Loucy (cell line): ENCODE measurements at regions not wholly inside any gene's neighbourhood (a gene's known extent, or its start where the extent isn't known, plus 50 kb on each side); places are given as distances from the start of the nearest gene placed in this dataset.

ENCODE experiments used
- H2AFZ ChIP-seq: fragments of 200-600 bp; sonication (generic); 2 replicates; pipeline ENCODE4 v1.6.0; 2016; ENCODE audit warnings: antibody characterized with exemption, mild to moderate bottlenecking, low read length, moderate library complexity
- H3F3A ChIP-seq: fragments of 200-600 bp; 2 replicates; pipeline ENCODE4 v1.6.0; 2016; ENCODE audit warnings: antibody characterized with exemption, low read depth, mild to moderate bottlenecking
- H3K27me3 ChIP-seq: fragments of 200-600 bp; sonication (generic); 2 replicates; pipeline ENCODE4 v1.6.1; 2014; ENCODE audit warnings: low read length, mild to moderate bottlenecking; ENCODE audit not compliant: insufficient read depth, poor library complexity, severe bottlenecking
- H3K36me3 ChIP-seq: fragments of 200-600 bp; sonication (generic); 2 replicates; pipeline ENCODE4 v1.6.1; 2016; ENCODE audit warnings: low read length; ENCODE audit not compliant: insufficient read depth
- H3K4me1 ChIP-seq: fragments of 200-600 bp; sonication (generic); 2 replicates; pipeline ENCODE4 v1.5.1; 2014; ENCODE audit warnings: low read length, mild to moderate bottlenecking; ENCODE audit not compliant: insufficient read depth, poor library complexity, severe bottlenecking
- H3K4me2 ChIP-seq: fragments of 200-600 bp; sonication (generic); 2 replicates; pipeline ENCODE4 v1.6.0; 2014; ENCODE audit warnings: antibody characterized with exemption, low read length, low read depth, mild to moderate bottlenecking; ENCODE audit not compliant: poor library complexity, severe bottlenecking
- H3K4me3 ChIP-seq: fragments of 200-600 bp; sonication (generic); 2 replicates; pipeline ENCODE4 v1.5.1; 2014; ENCODE audit warnings: low read length, mild to moderate bottlenecking, mixed read lengths; ENCODE audit not compliant: poor library complexity, severe bottlenecking
- H3K79me2 ChIP-seq: fragments of 200-600 bp; sonication (generic); 2 replicates; pipeline ENCODE4 v1.6.1; 2014; ENCODE audit warnings: low read length; ENCODE audit not compliant: insufficient read depth
- H3K9ac ChIP-seq: fragments of 200-600 bp; sonication (generic); 2 replicates; pipeline ENCODE4 v1.6.0; 2014; ENCODE audit warnings: mild to moderate bottlenecking, low read depth, low read length, moderate library complexity; ENCODE audit not compliant: poor library complexity, severe bottlenecking
- H3K9me2 ChIP-seq: fragments of 200-600 bp; sonication (generic); replicated peaks from 2 replicates; pipeline ENCODE4 v1.6.1; 2016; ENCODE audit warnings: low read depth, low read length, mixed read lengths
- H3K9me3 ChIP-seq: fragments of 200-600 bp; sonication (generic); 2 replicates; pipeline ENCODE4 v1.6.1; 2014; ENCODE audit warnings: mild to moderate bottlenecking, antibody characterized with exemption, low read length, low read depth; ENCODE audit not compliant: insufficient read depth
- H4K20me1 ChIP-seq: fragments of 200-600 bp; sonication (generic); 2 replicates; pipeline ENCODE4 v1.6.0; 2014; ENCODE audit warnings: antibody characterized with exemption, low read length, mild to moderate bottlenecking; ENCODE audit not compliant: insufficient read depth, poor library complexity, severe bottlenecking
- EZH2phosphoT487 ChIP-seq: fragments of 200-600 bp; IDR thresholded peaks from 2 replicates; pipeline ENCODE4 v1.6.1; 2018; ENCODE audit warnings: antibody characterized with exemption, mild to moderate bottlenecking, moderate library complexity, borderline replicate concordance
- TF ChIP-seq, protein P1 (sequence below): fragments of 200-600 bp; sonication (generic); conservative IDR thresholded peaks from 2 replicates; pipeline ENCODE4 v1.5.1; 2014; ENCODE audit warnings: mild to moderate bottlenecking, antibody characterized with exemption, low read length

DNA sequence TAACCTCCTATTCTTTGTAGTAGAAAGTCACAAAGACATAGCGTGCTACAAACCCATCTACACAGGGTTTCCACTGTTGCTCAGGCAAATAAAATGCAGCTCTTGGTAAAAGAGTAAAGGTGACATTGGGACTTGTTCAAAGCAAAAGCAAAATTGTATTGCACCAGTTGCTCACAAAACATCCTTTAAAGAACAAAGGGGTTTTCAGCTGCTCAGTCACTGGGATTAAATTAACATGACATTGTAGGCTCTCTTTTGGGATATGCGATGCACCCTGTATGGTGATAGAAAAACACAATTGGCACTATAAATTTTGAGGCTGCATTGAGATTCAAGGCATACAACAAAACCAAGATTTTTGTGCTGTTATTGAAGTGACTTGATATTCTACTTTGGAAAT lies 447.3 kb upstream of the CNTN3 start:
- no peaks in the 10 kb centered on the region for H3K27me3 ChIP-seq
- H3K9me3 ChIP-seq: no peaks in the 10 kb centered on the region
- no peaks in the 10 kb centered on the region for H3K4me1 ChIP-seq
- H3K36me3 ChIP-seq: no peaks in the 10 kb centered on the region
- no peaks in the 10 kb centered on the region for H3K79me2 ChIP-seq
- no peaks in the 10 kb centered on the region for H4K20me1 ChIP-seq
- TF ChIP-seq, protein P1, sequence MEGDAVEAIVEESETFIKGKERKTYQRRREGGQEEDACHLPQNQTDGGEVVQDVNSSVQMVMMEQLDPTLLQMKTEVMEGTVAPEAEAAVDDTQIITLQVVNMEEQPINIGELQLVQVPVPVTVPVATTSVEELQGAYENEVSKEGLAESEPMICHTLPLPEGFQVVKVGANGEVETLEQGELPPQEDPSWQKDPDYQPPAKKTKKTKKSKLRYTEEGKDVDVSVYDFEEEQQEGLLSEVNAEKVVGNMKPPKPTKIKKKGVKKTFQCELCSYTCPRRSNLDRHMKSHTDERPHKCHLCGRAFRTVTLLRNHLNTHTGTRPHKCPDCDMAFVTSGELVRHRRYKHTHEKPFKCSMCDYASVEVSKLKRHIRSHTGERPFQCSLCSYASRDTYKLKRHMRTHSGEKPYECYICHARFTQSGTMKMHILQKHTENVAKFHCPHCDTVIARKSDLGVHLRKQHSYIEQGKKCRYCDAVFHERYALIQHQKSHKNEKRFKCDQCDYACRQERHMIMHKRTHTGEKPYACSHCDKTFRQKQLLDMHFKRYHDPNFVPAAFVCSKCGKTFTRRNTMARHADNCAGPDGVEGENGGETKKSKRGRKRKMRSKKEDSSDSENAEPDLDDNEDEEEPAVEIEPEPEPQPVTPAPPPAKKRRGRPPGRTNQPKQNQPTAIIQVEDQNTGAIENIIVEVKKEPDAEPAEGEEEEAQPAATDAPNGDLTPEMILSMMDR: no peak
- no peak for TF ChIP-seq EZH2phosphoT487
- H3F3A ChIP-seq: no peaks in the 10 kb centered on the region
- H3K9ac ChIP-seq: no peak overlapping the region
- H3K4me2 ChIP-seq: no peak overlapping the region
- H2AFZ ChIP-seq: no peak overlapping the region
- no peaks in the 10 kb centered on the region for H3K9me2 ChIP-seq
- no peak overlapping the region for H3K4me3 ChIP-seq

GRCh38 chr3:75075158-75075557 lies 460.7 kb upstream of the CNTN3 start:
- H3F3A ChIP-seq: no peaks in the 10 kb centered on the region
- no peaks in the 10 kb centered on the region for H3K9me2 ChIP-seq
- TF ChIP-seq, protein P1: no peak
- TF ChIP-seq EZH2phosphoT487: no peak
- no peak overlapping the region for H3K4me3 ChIP-seq
- no peaks in the 10 kb centered on the region for H3K36me3 ChIP-seq
- no peaks in the 10 kb centered on the region for H3K9me3 ChIP-seq
- H3K79me2 ChIP-seq: no peaks in the 10 kb centered on the region
- no peaks in the 10 kb centered on the region for H3K27me3 ChIP-seq
- no peak overlapping the region for H3K4me2 ChIP-seq
- no peak overlapping the region for H3K9ac ChIP-seq
- H2AFZ ChIP-seq: no peak overlapping the region
- no peaks in the 10 kb centered on the region for H4K20me1 ChIP-seq
- no peaks in the 10 kb centered on the region for H3K4me1 ChIP-seq

- Histone ChIP-seq H3K9ac (no peak overlapping the region), H4K20me1 (no peaks in the 10 kb centered on the region), H3K27me3 (no peaks in the 10 kb centered on the region), H3K36me3 (no peaks in the 10 kb centered on the region), H3K4me1 (no peaks in the 10 kb centered on the region), H3F3A (no peaks in the 10 kb centered on the region), H3K9me2 (no peaks in the 10 kb centered on the region), H3K9me3 (no peaks in the 10 kb centered on the region), H3K79me2 (no peaks in the 10 kb centered on the region), H2AFZ (no peak overlapping the region), H3K4me3 (no peak overlapping the region), H3K4me2 (no peak overlapping the region)
- TF ChIP-seq EZH2phosphoT487: no peak
- TF ChIP-seq, protein P1: no peak
Observed at GRCh38 chr3:75076481-75076880, 462.0 kb upstream of the CNTN3 start.
